GM03348 (cell line): ENCODE measurements at regions not wholly inside any gene's neighbourhood (a gene's known extent, or its start where the extent isn't known, plus 50 kb on each side); places are given as distances from the start of the nearest gene placed in this dataset.
A peak's percentile ranks its signal among the peaks of the same experiment; 100 is the strongest.

Source experiments
- DNase-seq: peaks from one replicate; pipeline ENCODE4 v3.0.0; 2012; ENCODE audit warnings: low spot score

- peak; percentile 39 for DNase-seq
Observed at GRCh38 chr14:104341532-104342434, 203.4 kb downstream of the KIF26A start.

GRCh38 chr14:104342435-104343293, 204.3 kb downstream of the KIF26A start:
- no peak for DNase-seq

- no peak for DNase-seq
Observed at GRCh38 chr14:104343294-104343625, 204.9 kb downstream of the KIF26A start.

GRCh38 chr14:104343690-104344640, 205.6 kb downstream of the KIF26A start:
- no peak for DNase-seq

- no peak for DNase-seq
Observed at GRCh38 chr14:104344818-104345620, 206.6 kb downstream of the KIF26A start.

GRCh38 chr14:104345621-104346462, 207.5 kb downstream of the KIF26A start:
- no peak for DNase-seq

- no peak for DNase-seq
Observed at GRCh38 chr14:104346608-104347007, 208.2 kb downstream of the KIF26A start.

GRCh38 chr14:104348741-104349140, 210.4 kb downstream of the KIF26A start:
- no peak for DNase-seq

- no peak for DNase-seq
Observed at GRCh38 chr14:104349950-104350349, 211.6 kb downstream of the KIF26A start.

GRCh38 chr14:104350463-104351185, 212.2 kb downstream of the KIF26A start:
- no peak for DNase-seq

GRCh38 chr14:104351849-104352492, 213.6 kb downstream of the KIF26A start:
- DNase-seq = no peak

- DNase-seq = no peak
Observed at GRCh38 chr14:104352493-104353220, 214.3 kb downstream of the KIF26A start.

GRCh38 chr14:104353221-104353920, 215.0 kb downstream of the KIF26A start:
- DNase-seq = no peak

- DNase-seq = no peak
Observed at GRCh38 chr14:104353921-104354701, 215.7 kb downstream of the KIF26A start.

- no peak for DNase-seq
Observed at GRCh38 chr14:104355101-104356019, 217.0 kb downstream of the KIF26A start.
